HepG2 (cell line): ENCODE measurements at regions not wholly inside any gene's neighbourhood (a gene's known extent, or its start where the extent isn't known, plus 50 kb on each side); places are given as distances from the start of the nearest gene placed in this dataset.

Experiments used
- ATAC-seq: fragments of 200-7000 bp; cut with Tn5 transposase; 3 replicates; pipeline ENCODE4 v1.9.1; 2020; ENCODE audit warnings: mild to moderate bottlenecking, moderate library complexity
- BruUV-seq: library from RNA; stranded (reverse); fragments of 400-500 nt; replicated peaks from 2 replicates; lab custom pipeline; 2021; lab: Mats Ljungman, UMichigan
- CTCF ChIA-PET: fragments of 300-600 bp; formaldehyde crosslinking; extraction: SDS; loops from one replicate; lab custom pipeline; 2021; ENCODE audit warnings: low total read pairs, inconsistent platforms, low intra/inter-chr PET ratio; lab: Yijun Ruan, JAX
- POLR2A ChIA-PET: fragments of 350-600 bp; sonication (Branson Sonifier 250); formaldehyde crosslinking; loops from one replicate; lab custom pipeline; 2020; ENCODE audit warnings: antibody characterized with exemption, inconsistent platforms; lab: Yijun Ruan, JAX
- DNase-seq: peaks from one replicate; pipeline ENCODE4 v3.0.0-alpha.2; 2015; ENCODE audit warnings: low spot score
- FAIRE-seq: peaks from 3 replicates; lab custom pipeline; 2011; peaks lifted over from hg19 to GRCh38; lab: Jason Lieb, UNC
- H2AFZ ChIP-seq: one replicate; pipeline ENCODE4 v1.6.1; 2011; ENCODE audit warnings: low read length, inconsistent platforms
- H3K27ac ChIP-seq: fragments of 300-600 bp; 3 replicates; pipeline ENCODE4 v1.8.0; 2011; ENCODE audit warnings: mixed run types, mild to moderate bottlenecking, mixed read lengths, low read length, inconsistent platforms; ENCODE audit not compliant: insufficient read depth; ENCODE audit errors: extremely low read length
- H3K27me3 ChIP-seq, 2 experiments: fragments of 200-600 bp in 1 of 2; 2 replicates in 1 of 2; 3 replicates in 1 of 2; pipeline versions ENCODE4 v1.6.0 to v1.8.0; 2011; ENCODE audit warnings: low read length in 2 of 2, mild to moderate bottlenecking in 2 of 2, moderate library complexity in 2 of 2, inconsistent platforms in 1 of 2; ENCODE audit not compliant: insufficient read depth in 2 of 2, control insufficient read depth in 1 of 2
- H3K36me3 ChIP-seq, 2 experiments: fragments of 200-600 bp in 1 of 2; replicated peaks in 1 of 2; 2 replicates in 1 of 2; 3 replicates in 1 of 2; pipeline versions ENCODE4 v1.5.1 to v1.8.0; 2011; ENCODE audit warnings: low read length in 2 of 2, inconsistent platforms in 1 of 2; ENCODE audit not compliant: insufficient read depth in 2 of 2, control insufficient read depth in 1 of 2
- H3K4me1 ChIP-seq: 2 replicates; pipeline ENCODE4 v1.5.1; 2012; ENCODE audit warnings: low read length, inconsistent platforms; ENCODE audit not compliant: insufficient read depth
- H3K4me2 ChIP-seq: 2 replicates; pipeline ENCODE4 v1.6.0; 2011; ENCODE audit warnings: low read depth, low read length, inconsistent platforms
- H3K4me3 ChIP-seq, 3 experiments: fragments of 200-600 bp in 1 of 3; sonication (generic), shearing (Covaris generic) in 1 of 3; replicated peaks in 1 of 3; 2 replicates each; pipeline ENCODE4 v1.5.1; 2011 to 2016; ENCODE audit warnings: low read length in 3 of 3, inconsistent platforms in 2 of 3, low read depth in 2 of 3, mild to moderate bottlenecking in 2 of 3, control low read depth in 1 of 3, mixed read lengths in 1 of 3; ENCODE audit not compliant: insufficient read depth in 1 of 3
- H3K79me2 ChIP-seq: one replicate; pipeline ENCODE4 v1.6.1; 2011; ENCODE audit warnings: low read length, inconsistent platforms; ENCODE audit not compliant: insufficient read depth
- H3K9ac ChIP-seq: 2 replicates; pipeline ENCODE4 v1.6.0; 2011; ENCODE audit warnings: mild to moderate bottlenecking, low read depth, low read length, inconsistent platforms; ENCODE audit not compliant: insufficient read depth
- H3K9me3 ChIP-seq: 2 replicates; pipeline ENCODE4 v1.5.1; 2012; ENCODE audit warnings: mild to moderate bottlenecking, low read length
- H4K20me1 ChIP-seq: 2 replicates; pipeline ENCODE4 v1.6.0; 2011; ENCODE audit warnings: inconsistent platforms, mild to moderate bottlenecking, low read length, moderate library complexity; ENCODE audit not compliant: insufficient read depth
- DMAP1 ChIP-seq: IDR thresholded peaks from 2 replicates; pipeline ENCODE4 v1.6.1; 2016
- GLI4 ChIP-seq: sonication (generic); formaldehyde crosslinking; IDR thresholded peaks from 2 replicates; pipeline ENCODE4 v1.5.1; 2020; ENCODE audit warnings: missing genetic modification reagents, mild to moderate bottlenecking, moderate library complexity, borderline replicate concordance
- ZKSCAN5 ChIP-seq: sonication (generic); formaldehyde crosslinking; IDR thresholded peaks from 2 replicates; pipeline ENCODE4 v1.5.1; 2020; ENCODE audit warnings: mild to moderate bottlenecking, missing genetic modification reagents
- ZNF256 ChIP-seq: sonication (generic); formaldehyde crosslinking; conservative IDR thresholded peaks from 2 replicates; pipeline ENCODE4 v1.4.0; 2020; ENCODE audit warnings: missing genetic modification reagents
- WGBS: methylation state at CpG from one replicate; pipeline ENCODE4 v1.1.6; 2017; ENCODE audit warnings: low lambda C conversion rate; 5-methylcytosine and 5-hydroxymethylcytosine counted together
- in situ Hi-C: cut with HindIII; loops from 2 replicates; pipeline ENCODE4 v1.10.0; 2017; ENCODE audit warnings: low pct_unique_long_range_greater_than_20kb; ENCODE audit not compliant: extremely low pct_ligation_motif_present
- intact Hi-C: fragments of 100-400 bp; cut with micrococcal nuclease; formaldehyde crosslinking; loops from one replicate; pipeline ENCODE4 v1.10.0; 2022; ENCODE audit not compliant: unreplicated experiment
- TF ChIP-seq, protein P1 (sequence below): sonication (generic); formaldehyde crosslinking; IDR thresholded peaks from 2 replicates; pipeline ENCODE4 v1.4.0; 2020; ENCODE audit warnings: mild to moderate bottlenecking, missing genetic modification reagents
- TF ChIP-seq, protein P2 (sequence below): sonication (generic); formaldehyde crosslinking; IDR thresholded peaks from 2 replicates; pipeline ENCODE4 v1.4.0; 2020; ENCODE audit warnings: mild to moderate bottlenecking, missing genetic modification reagents
- TF ChIP-seq, protein P3 (sequence below): sonication (generic); formaldehyde crosslinking; IDR thresholded peaks from 2 replicates; pipeline ENCODE4 v1.5.1; 2020; ENCODE audit warnings: mild to moderate bottlenecking, missing genetic modification reagents, moderate library complexity
- TF ChIP-seq, protein P4 (sequence below): sonication (generic); formaldehyde crosslinking; IDR thresholded peaks from 2 replicates; pipeline ENCODE4 v1.8.0; 2023; ENCODE audit warnings: mild to moderate bottlenecking, missing genetic modification reagents

DNA sequence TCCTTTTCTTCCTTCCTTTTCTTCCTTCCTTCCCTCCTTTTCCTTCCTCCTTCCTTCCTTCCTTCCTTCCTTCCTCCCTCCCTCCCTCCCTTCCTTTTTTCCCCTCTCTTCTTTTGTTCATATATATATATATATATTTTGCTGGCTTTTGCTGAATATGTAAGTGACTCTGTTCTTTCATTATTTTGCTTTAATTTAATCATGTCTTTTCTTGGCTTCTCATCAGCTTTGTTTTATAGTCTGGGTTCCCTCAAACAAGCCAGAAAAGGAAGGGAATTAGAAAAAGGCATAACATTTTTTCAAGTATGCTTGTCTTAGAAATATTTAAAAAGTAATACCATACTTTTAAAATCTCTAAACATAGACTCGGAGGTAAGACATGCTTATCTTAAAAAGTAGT lies 219.9 kb upstream of the ATXN7L3B start:
- Histone ChIP-seq H3K4me2 (no peak overlapping the region), H2AFZ (no peak overlapping the region), H3K9ac (no peak overlapping the region), H3K36me3 (no peaks in the 10 kb centered on the region), H4K20me1 (no peaks in the 10 kb centered on the region), H3K79me2 (no peaks in the 10 kb centered on the region), H3K4me3 (no peak overlapping the region), H3K27me3 (no peaks in the 10 kb centered on the region; a peak in 1 of 5 replicates), H3K9me3 (no peaks in the 10 kb centered on the region), H3K4me1 (no peaks in the 10 kb centered on the region), H3K27ac (no peak overlapping the region)
- ChIA-PET POLR2A (no interaction called here), CTCF (interaction anchor here (1.4 kb wide), 1 partner anchor 296 kb away, joined by 3 read pairs; no protein-coding TSS in a partner anchor)
- 0% methylated on average over 1 of the region's 1 CpG for WGBS
- intact Hi-C loops (loop anchor here (1.0 to 2.0 kb wide), 2 partner anchors 206 to 1971 kb away; no protein-coding TSS in a partner anchor), in situ Hi-C loops (no loop called here)
- FAIRE-seq (no peak), ATAC-seq (no peak), DNase-seq (no peak)
- no TSS peak for BruUV-seq
- TF ChIP-seq, protein P1, sequence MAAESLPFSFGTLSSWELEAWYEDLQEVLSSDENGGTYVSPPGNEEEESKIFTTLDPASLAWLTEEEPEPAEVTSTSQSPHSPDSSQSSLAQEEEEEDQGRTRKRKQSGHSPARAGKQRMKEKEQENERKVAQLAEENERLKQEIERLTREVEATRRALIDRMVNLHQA (CRISPR knock-in tag) = no peak
- TF ChIP-seq DMAP1 (CRISPR knock-in tag) (no peak), ZNF256 (CRISPR knock-in tag) (no peak), GLI4 (CRISPR knock-in tag) (no peak), ZKSCAN5 (CRISPR knock-in tag) (no peak)
- TF ChIP-seq, protein P2, sequence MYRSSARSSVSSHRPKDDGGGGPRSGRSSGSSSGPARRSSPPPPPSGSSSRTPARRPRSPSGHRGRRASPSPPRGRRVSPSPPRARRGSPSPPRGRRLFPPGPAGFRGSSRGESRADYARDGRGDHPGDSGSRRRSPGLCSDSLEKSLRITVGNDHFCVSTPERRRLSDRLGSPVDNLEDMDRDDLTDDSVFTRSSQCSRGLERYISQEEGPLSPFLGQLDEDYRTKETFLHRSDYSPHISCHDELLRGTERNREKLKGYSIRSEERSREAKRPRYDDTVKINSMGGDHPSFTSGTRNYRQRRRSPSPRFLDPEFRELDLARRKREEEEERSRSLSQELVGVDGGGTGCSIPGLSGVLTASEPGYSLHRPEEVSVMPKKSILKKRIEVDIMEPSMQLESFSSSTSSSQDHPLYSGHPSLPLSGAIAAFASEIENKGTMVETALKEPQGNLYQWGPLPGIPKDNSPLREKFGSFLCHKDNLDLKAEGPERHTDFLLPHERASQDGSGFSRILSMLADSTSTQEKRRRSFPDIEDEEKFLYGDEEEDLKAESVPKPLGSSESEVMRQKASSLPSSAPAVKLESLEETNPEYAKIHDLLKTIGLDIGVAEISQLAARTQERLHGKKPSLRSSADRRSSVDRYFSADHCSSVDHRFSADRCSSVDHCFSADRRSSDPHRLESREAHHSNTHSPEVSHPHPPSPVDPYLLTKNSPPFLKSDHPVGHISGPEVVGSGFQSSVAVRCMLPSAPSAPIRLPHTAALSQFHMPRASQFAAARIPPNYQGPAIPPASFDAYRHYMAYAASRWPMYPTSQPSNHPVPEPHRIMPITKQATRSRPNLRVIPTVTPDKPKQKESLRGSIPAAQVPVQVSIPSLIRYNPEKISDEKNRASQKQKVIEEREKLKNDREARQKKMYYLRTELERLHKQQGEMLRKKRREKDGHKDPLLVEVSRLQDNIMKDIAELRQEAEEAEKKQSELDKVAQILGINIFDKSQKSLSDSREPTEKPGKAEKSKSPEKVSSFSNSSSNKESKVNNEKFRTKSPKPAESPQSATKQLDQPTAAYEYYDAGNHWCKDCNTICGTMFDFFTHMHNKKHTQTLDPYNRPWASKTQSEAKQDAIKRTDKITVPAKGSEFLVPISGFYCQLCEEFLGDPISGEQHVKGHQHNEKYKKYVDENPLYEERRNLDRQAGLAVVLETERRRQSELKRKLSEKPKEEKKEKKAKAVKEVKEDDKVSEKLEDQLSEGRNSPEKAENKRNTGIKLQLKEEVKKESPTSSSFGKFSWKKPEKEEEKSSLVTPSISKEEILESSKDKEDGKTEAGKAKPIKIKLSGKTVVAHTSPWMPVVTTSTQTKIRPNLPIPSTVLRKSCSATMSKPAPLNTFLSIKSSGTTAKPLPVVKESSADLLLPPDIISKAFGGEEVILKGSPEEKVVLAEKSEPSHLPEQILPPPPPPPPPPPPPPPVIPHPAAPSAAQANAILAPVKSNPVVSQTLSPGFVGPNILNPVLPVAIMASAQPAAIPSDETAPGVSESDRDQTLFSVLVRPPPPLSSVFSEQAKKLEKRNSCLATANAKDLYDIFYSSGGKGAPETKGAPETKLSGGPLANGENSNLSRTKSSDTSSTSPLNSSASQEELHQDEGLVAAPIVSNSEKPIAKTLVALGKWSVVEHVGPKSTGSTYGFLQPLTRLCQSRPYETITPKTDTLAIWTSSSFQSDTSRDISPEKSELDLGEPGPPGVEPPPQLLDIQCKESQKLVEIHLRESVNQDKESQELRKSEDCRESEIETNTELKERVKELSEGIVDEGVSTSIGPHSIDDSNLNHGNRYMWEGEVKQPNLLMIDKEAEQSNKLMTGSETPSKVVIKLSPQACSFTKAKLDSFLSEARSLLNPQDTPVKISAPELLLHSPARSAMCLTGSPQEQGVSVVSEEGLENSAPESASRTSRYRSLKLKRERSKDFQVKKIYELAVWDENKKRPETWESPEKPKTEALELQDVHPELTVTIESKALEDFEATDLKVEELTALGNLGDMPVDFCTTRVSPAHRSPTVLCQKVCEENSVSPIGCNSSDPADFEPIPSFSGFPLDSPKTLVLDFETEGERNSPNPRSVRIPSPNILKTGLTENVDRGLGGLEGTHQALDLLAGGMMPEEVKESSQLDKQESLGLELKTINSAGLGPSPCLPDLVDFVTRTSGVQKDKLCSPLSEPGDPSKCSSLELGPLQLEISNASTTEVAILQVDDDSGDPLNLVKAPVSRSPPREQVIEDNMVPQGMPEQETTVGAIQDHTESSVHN = no peak
- TF ChIP-seq, protein P3, sequence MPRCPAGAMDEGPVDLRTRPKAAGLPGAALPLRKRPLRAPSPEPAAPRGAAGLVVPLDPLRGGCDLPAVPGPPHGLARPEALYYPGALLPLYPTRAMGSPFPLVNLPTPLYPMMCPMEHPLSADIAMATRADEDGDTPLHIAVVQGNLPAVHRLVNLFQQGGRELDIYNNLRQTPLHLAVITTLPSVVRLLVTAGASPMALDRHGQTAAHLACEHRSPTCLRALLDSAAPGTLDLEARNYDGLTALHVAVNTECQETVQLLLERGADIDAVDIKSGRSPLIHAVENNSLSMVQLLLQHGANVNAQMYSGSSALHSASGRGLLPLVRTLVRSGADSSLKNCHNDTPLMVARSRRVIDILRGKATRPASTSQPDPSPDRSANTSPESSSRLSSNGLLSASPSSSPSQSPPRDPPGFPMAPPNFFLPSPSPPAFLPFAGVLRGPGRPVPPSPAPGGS (CRISPR knock-in tag) = no peak
- TF ChIP-seq, protein P4, sequence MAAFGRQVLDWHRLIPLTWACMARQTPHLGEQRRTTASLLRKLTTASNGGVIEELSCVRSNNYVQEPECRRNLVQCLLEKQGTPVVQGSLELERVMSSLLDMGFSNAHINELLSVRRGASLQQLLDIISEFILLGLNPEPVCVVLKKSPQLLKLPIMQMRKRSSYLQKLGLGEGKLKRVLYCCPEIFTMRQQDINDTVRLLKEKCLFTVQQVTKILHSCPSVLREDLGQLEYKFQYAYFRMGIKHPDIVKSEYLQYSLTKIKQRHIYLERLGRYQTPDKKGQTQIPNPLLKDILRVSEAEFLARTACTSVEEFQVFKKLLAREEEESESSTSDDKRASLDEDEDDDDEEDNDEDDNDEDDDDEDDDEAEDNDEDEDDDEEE (CRISPR knock-in tag) = no peak
